HEK293 (cell line): ENCODE measurements at regions not wholly inside any gene's neighbourhood (a gene's known extent, or its start where the extent isn't known, plus 50 kb on each side); places are given as distances from the start of the nearest gene placed in this dataset.

Experiments
- CTCF ChIA-PET: fragments of 350-600 bp; formaldehyde crosslinking; extraction: SDS; loops from one replicate; lab custom pipeline; 2021; ENCODE audit warnings: antibody characterized with exemption; lab: Yijun Ruan, JAX
- POLR2A ChIA-PET: fragments of 300-600 bp; formaldehyde crosslinking; extraction: SDS; loops from one replicate; lab custom pipeline; 2020; ENCODE audit warnings: antibody characterized with exemption, inconsistent platforms; lab: Yijun Ruan, JAX
- H3K27ac ChIP-seq: fragments of 200-500 bp; sonication (Bioruptor generic); 2 replicates; pipeline ENCODE4 v1.5.1; 2014; ENCODE audit warnings: low read depth, low read length, control low read depth, inconsistent platforms; ENCODE audit errors: extremely low read depth
- H3K36me3 ChIP-seq, 2 experiments: fragments of 200-500 bp in 1 of 2; sonication (Bioruptor generic) in 1 of 2; 1 replicate in 1 of 2; 2 replicates in 1 of 2; pipeline ENCODE4 v1.5.1; 2014 to 2017; ENCODE audit warnings: inconsistent platforms in 2 of 2, low read length in 2 of 2; ENCODE audit not compliant: control insufficient read depth in 2 of 2, insufficient read depth in 1 of 2
- H3K4me1 ChIP-seq: fragments of 200-500 bp; sonication (Bioruptor generic); 2 replicates; pipeline ENCODE4 v1.5.1; 2014; ENCODE audit warnings: mild to moderate bottlenecking, low read length, inconsistent platforms; ENCODE audit not compliant: control insufficient read depth, insufficient read depth
- H3K4me3 ChIP-seq: 2 replicates; pipeline ENCODE4 v1.5.1; 2011; ENCODE audit warnings: low read depth, mild to moderate bottlenecking, control low read depth, low read length, moderate library complexity
- H3K9me3 ChIP-seq: fragments of 200-500 bp; sonication (Bioruptor generic); 2 replicates; pipeline ENCODE4 v1.5.1; 2014; ENCODE audit warnings: low read depth, low read length, inconsistent platforms; ENCODE audit not compliant: control insufficient read depth, insufficient read depth
- GLI2 ChIP-seq: fragments of 450-650 bp; formaldehyde crosslinking; IDR thresholded peaks from 2 replicates; pipeline ENCODE4; 2017; ENCODE audit warnings: missing biosample characterization, missing genetic modification characterization, low read depth, borderline replicate concordance
- SP7 ChIP-seq: fragments of 450-650 bp; formaldehyde crosslinking; IDR thresholded peaks from 2 replicates; pipeline ENCODE4 v1.5.1; 2016; ENCODE audit warnings: missing biosample characterization, missing genetic modification characterization
- ZBTB1 ChIP-seq: fragments of 450-650 bp; formaldehyde crosslinking; IDR thresholded peaks from 2 replicates; pipeline ENCODE4 v1.5.1; 2016; ENCODE audit warnings: missing biosample characterization, missing genetic modification characterization
- ZBTB44 ChIP-seq: fragments of 450-650 bp; IDR thresholded peaks from 2 replicates; pipeline ENCODE4 v1.5.1; 2018; ENCODE audit warnings: missing biosample characterization, mild to moderate bottlenecking, missing genetic modification characterization
- ZBTB48 ChIP-seq: fragments of 450-650 bp; formaldehyde crosslinking; IDR thresholded peaks from 2 replicates; pipeline ENCODE4 v1.5.1; 2016; ENCODE audit warnings: missing biosample characterization, missing genetic modification characterization
- ZBTB8A ChIP-seq: fragments of 450-650 bp; formaldehyde crosslinking; IDR thresholded peaks from 2 replicates; pipeline ENCODE4 v1.5.1; 2016; ENCODE audit warnings: missing biosample characterization, missing genetic modification characterization
- ZEB2 ChIP-seq: fragments of 450-650 bp; formaldehyde crosslinking; IDR thresholded peaks from 2 replicates; pipeline ENCODE4 v1.5.1; 2016; ENCODE audit warnings: missing biosample characterization, missing genetic modification characterization
- ZIC2 ChIP-seq: fragments of 450-650 bp; formaldehyde crosslinking; IDR thresholded peaks from 2 replicates; pipeline ENCODE4 v1.5.1; 2016; ENCODE audit warnings: missing biosample characterization, missing genetic modification characterization
- ZNF10 ChIP-seq: fragments of 450-650 bp; formaldehyde crosslinking; IDR thresholded peaks from 2 replicates; pipeline ENCODE4 v1.5.1; 2017; ENCODE audit warnings: missing biosample characterization, missing genetic modification characterization
- ZNF146 ChIP-seq: fragments of 450-650 bp; formaldehyde crosslinking; IDR thresholded peaks from 2 replicates; pipeline ENCODE4 v1.5.1; 2016; ENCODE audit warnings: missing biosample characterization, missing genetic modification characterization
- ZNF221 ChIP-seq: fragments of 450-650 bp; formaldehyde crosslinking; IDR thresholded peaks from 2 replicates; pipeline ENCODE4 v1.5.1; 2017; ENCODE audit warnings: missing biosample characterization, missing genetic modification characterization, borderline replicate concordance
- ZNF274 ChIP-seq, 2 experiments: fragments of 200-500 bp in 1 of 2; fragments of 450-650 bp in 1 of 2; sonication (Bioruptor generic) in 1 of 2; formaldehyde crosslinking in 1 of 2; IDR thresholded peaks; 2 replicates each; pipeline versions ENCODE4 v1.5.1 to v1.6.1; 2014 to 2016; ENCODE audit warnings: borderline replicate concordance in 1 of 2, inconsistent platforms in 1 of 2, low read length in 1 of 2, missing biosample characterization in 1 of 2, missing genetic modification characterization in 1 of 2
- ZNF280C ChIP-seq: fragments of 450-650 bp; formaldehyde crosslinking; IDR thresholded peaks from 2 replicates; pipeline ENCODE4 v1.5.1; 2016; ENCODE audit warnings: missing biosample characterization, missing genetic modification characterization
- ZNF362 ChIP-seq: fragments of 450-650 bp; formaldehyde crosslinking; IDR thresholded peaks from 2 replicates; pipeline ENCODE4 v1.5.1; 2016; ENCODE audit warnings: missing biosample characterization, missing genetic modification characterization
- ZNF366 ChIP-seq: fragments of 450-650 bp; formaldehyde crosslinking; conservative IDR thresholded peaks from 2 replicates; pipeline ENCODE4 v1.5.1; 2016; ENCODE audit warnings: missing biosample characterization, missing genetic modification characterization
- ZNF433 ChIP-seq: fragments of 450-650 bp; formaldehyde crosslinking; IDR thresholded peaks from 2 replicates; pipeline ENCODE4 v1.5.1; 2016; ENCODE audit warnings: missing biosample characterization, missing genetic modification characterization, low read depth
- ZNF501 ChIP-seq: fragments of 450-650 bp; formaldehyde crosslinking; IDR thresholded peaks from 2 replicates; pipeline ENCODE4 v1.5.1; 2016; ENCODE audit warnings: missing biosample characterization, missing genetic modification characterization
- ZNF510 ChIP-seq: fragments of 450-650 bp; formaldehyde crosslinking; IDR thresholded peaks from 2 replicates; pipeline ENCODE4 v1.5.1; 2018; ENCODE audit warnings: mild to moderate bottlenecking, missing genetic modification characterization, missing biosample characterization; ENCODE audit not compliant: insufficient replicate concordance
- ZNF747 ChIP-seq: fragments of 450-650 bp; formaldehyde crosslinking; IDR thresholded peaks from 2 replicates; pipeline ENCODE4 v1.5.1; 2016; ENCODE audit warnings: missing biosample characterization, missing genetic modification characterization
- ZNF777 ChIP-seq: fragments of 450-650 bp; formaldehyde crosslinking; IDR thresholded peaks from 2 replicates; pipeline ENCODE4 v1.5.1; 2017; ENCODE audit warnings: missing biosample characterization, missing genetic modification characterization, borderline replicate concordance
- ZSCAN5A ChIP-seq: fragments of 450-650 bp; formaldehyde crosslinking; IDR thresholded peaks from 2 replicates; pipeline ENCODE4 v1.5.1; 2016; ENCODE audit warnings: missing biosample characterization, missing genetic modification characterization
- TF ChIP-seq, protein P1 (sequence below): IDR thresholded peaks from 2 replicates; pipeline ENCODE4 v1.6.1; 2011; ENCODE audit warnings: mild to moderate bottlenecking, low read depth, low read length, borderline replicate concordance
- TF ChIP-seq, protein P2 (sequence below): fragments of 450-650 bp; formaldehyde crosslinking; optimal IDR thresholded peaks from 2 replicates; pipeline ENCODE3; 2016; ENCODE audit warnings: missing biosample characterization, mild to moderate bottlenecking, missing genetic modification characterization

- no peak for TF ChIP-seq ZNF747 (tag by site-specific recombination)
- no peak for TF ChIP-seq ZSCAN5A
- TF ChIP-seq, protein P1, sequence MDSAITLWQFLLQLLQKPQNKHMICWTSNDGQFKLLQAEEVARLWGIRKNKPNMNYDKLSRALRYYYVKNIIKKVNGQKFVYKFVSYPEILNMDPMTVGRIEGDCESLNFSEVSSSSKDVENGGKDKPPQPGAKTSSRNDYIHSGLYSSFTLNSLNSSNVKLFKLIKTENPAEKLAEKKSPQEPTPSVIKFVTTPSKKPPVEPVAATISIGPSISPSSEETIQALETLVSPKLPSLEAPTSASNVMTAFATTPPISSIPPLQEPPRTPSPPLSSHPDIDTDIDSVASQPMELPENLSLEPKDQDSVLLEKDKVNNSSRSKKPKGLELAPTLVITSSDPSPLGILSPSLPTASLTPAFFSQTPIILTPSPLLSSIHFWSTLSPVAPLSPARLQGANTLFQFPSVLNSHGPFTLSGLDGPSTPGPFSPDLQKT = no peak
- TF ChIP-seq ZNF146 (tag by site-specific recombination) = no peak
- no peak for TF ChIP-seq ZNF366 (tag by site-specific recombination)
- no peak for TF ChIP-seq ZEB2 (tag by site-specific recombination)
- no peak for TF ChIP-seq ZNF221
Measured at GRCh38 chr3:43932921-43933320, 242.2 kb downstream of the ABHD5 start (continued).

- ChIA-PET POLR2A (no interaction called here), CTCF (interaction anchor here (0.9 kb wide), 1 partner anchor 92 kb away, joined by 4 read pairs; no protein-coding TSS in a partner anchor)
- no peak overlapping the region for H3K27ac ChIP-seq
- H3K36me3 ChIP-seq = no peaks in the 10 kb centered on the region
- H3K4me1 ChIP-seq = no peaks in the 10 kb centered on the region
- H3K9me3 ChIP-seq = no peaks in the 10 kb centered on the region
- TF ChIP-seq ZNF433 (tag by site-specific recombination) (no peak), ZNF777 (no peak), ZBTB1 (tag by site-specific recombination) (no peak)
- H3K4me3 ChIP-seq = no peak overlapping the region
Measured at GRCh38 chr3:43948013-43948412, 257.3 kb downstream of the ABHD5 start.

- ChIA-PET CTCF (no interaction called here), POLR2A (no interaction called here)
- no peaks in the 10 kb centered on the region for H3K4me1 ChIP-seq
- H3K36me3 ChIP-seq = no peaks in the 10 kb centered on the region
- H3K9me3 ChIP-seq = no peaks in the 10 kb centered on the region
- H3K4me3 ChIP-seq = no peak overlapping the region
- no peak overlapping the region for H3K27ac ChIP-seq
- TF ChIP-seq ZNF501 (tag by site-specific recombination) (no peak), ZIC2 (tag by site-specific recombination) (0 out of 2 replicates have a peak, but pooled peaks have one; percentile 14), ZBTB8A (no peak)
Measured at GRCh38 chr3:43949594-43949993, 258.9 kb downstream of the ABHD5 start.

GRCh38 chr3:43950775-43951174 lies 260.0 kb downstream of the ABHD5 start:
- H3K9me3 ChIP-seq = no peaks in the 10 kb centered on the region
- H3K36me3 ChIP-seq = no peaks in the 10 kb centered on the region
- ChIA-PET POLR2A (no interaction called here), CTCF (no interaction called here)
- no peak overlapping the region for H3K4me3 ChIP-seq
- H3K4me1 ChIP-seq = no peaks in the 10 kb centered on the region
- no peak overlapping the region for H3K27ac ChIP-seq
- TF ChIP-seq ZNF280C (tag by site-specific recombination) (no peak), ZNF510 (tag by site-specific recombination) (no peak), ZNF362 (tag by site-specific recombination) (no peak), ZNF10 (tag by site-specific recombination) (no peak), ZBTB48 (no peak), ZBTB44 (tag by site-specific recombination) (no peak), ZNF274 (IDR thresholded peaks at IDR 0.05; ENCODE audit: low read length) (no peak), ZNF274 (tag by site-specific recombination; IDR thresholded peaks at IDR 0.05; ENCODE audit: borderline replicate concordance) (no peak), SP7 (no peak), GLI2 (no peak)
- TF ChIP-seq, protein P2, sequence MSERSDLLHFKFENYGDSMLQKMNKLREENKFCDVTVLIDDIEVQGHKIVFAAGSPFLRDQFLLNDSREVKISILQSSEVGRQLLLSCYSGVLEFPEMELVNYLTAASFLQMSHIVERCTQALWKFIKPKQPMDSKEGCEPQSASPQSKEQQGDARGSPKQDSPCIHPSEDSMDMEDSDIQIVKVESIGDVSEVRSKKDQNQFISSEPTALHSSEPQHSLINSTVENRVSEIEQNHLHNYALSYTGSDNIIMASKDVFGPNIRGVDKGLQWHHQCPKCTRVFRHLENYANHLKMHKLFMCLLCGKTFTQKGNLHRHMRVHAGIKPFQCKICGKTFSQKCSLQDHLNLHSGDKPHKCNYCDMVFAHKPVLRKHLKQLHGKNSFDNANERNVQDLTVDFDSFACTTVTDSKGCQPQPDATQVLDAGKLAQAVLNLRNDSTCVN (tag by site-specific recombination) = no peak
